K562 (cell line): ENCODE measurements at regions not wholly inside any gene's neighbourhood (a gene's known extent, or its start where the extent isn't known, plus 50 kb on each side); places are given as distances from the start of the nearest gene placed in this dataset.

Experiments used
- ATAC-seq: fragments of 200-7000 bp; cut with Tn5 transposase; 3 replicates; pipeline ENCODE4 v1.9.1; 2020; ENCODE audit warnings: moderate library complexity
- BruUV-seq: library from RNA; stranded (reverse); fragments of 400-500 nt; replicated peaks from 2 replicates; lab custom pipeline; 2021; lab: Mats Ljungman, UMichigan
- CTCF ChIA-PET: fragments of 300-600 bp; formaldehyde crosslinking; extraction: SDS; loops from one replicate; lab custom pipeline; 2021; ENCODE audit warnings: low intra/inter-chr PET ratio; lab: Yijun Ruan, JAX
- POLR2A ChIA-PET: fragments of 300-600, 350-650 bp; sonication (Branson Sonifier 250); formaldehyde crosslinking; extraction: SDS; loops from one replicate; lab custom pipeline; 2021; ENCODE audit warnings: antibody characterized with exemption, inconsistent platforms; lab: Yijun Ruan, JAX
- DNase-seq, 4 experiments: peaks; one replicate each; pipeline versions ENCODE4 v3.0.0 to v3.0.0-alpha.2; 2011 to 2018; ENCODE audit warnings: low spot score in 3 of 4, mixed read lengths in 3 of 4; ENCODE audit errors: extremely low read depth in 1 of 4
- FAIRE-seq: peaks from 2 replicates; lab custom pipeline; 2011; peaks lifted over from hg19 to GRCh38; lab: Jason Lieb, UNC
- H2AFZ ChIP-seq: 2 replicates; pipeline ENCODE4 v1.6.0; 2011; ENCODE audit warnings: low read depth, low read length, control low read depth, inconsistent platforms
- H3K27ac ChIP-seq: fragments of 200-600 bp; 3 replicates; pipeline ENCODE4 v1.8.0; 2011; ENCODE audit warnings: low read depth, mild to moderate bottlenecking, control low read depth, inconsistent platforms, low read length, moderate library complexity, mixed read lengths; ENCODE audit errors: extremely low read depth
- H3K27me3 ChIP-seq, 2 experiments: fragments of 300-600 bp in 1 of 2; 2 replicates in 1 of 2; 3 replicates in 1 of 2; pipeline versions ENCODE4 v1.6.0 to v1.8.0; 2011; ENCODE audit warnings: inconsistent platforms in 2 of 2, low read length in 2 of 2, mild to moderate bottlenecking in 1 of 2, mixed read lengths in 1 of 2, moderate library complexity in 1 of 2; ENCODE audit not compliant: control insufficient read depth in 2 of 2, insufficient read depth in 2 of 2
- H3K36me3 ChIP-seq: fragments of 300-600 bp; 3 replicates; pipeline ENCODE4 v1.8.0; 2011; ENCODE audit warnings: mild to moderate bottlenecking, low read length, inconsistent platforms; ENCODE audit not compliant: control insufficient read depth, insufficient read depth
- H3K4me1 ChIP-seq, 2 experiments: fragments of 200-600 bp in 1 of 2; replicated peaks in 1 of 2; 2 replicates in 1 of 2; 3 replicates in 1 of 2; pipeline versions ENCODE4 v1.5.1 to v1.8.0; 2011; ENCODE audit warnings: inconsistent platforms in 2 of 2, low read length in 2 of 2, mild to moderate bottlenecking in 1 of 2, mixed read lengths in 1 of 2, moderate library complexity in 1 of 2; ENCODE audit not compliant: control insufficient read depth in 2 of 2, insufficient read depth in 2 of 2
- H3K4me2 ChIP-seq: 2 replicates; pipeline ENCODE4 v1.6.1; 2011; ENCODE audit warnings: low read length, control low read depth, inconsistent platforms, mixed read lengths; ENCODE audit not compliant: insufficient read depth
- H3K4me3 ChIP-seq: fragments of 200-600 bp; sonication (generic), shearing (Covaris generic); 2 replicates; pipeline ENCODE4 v1.5.1; 2016; ENCODE audit warnings: control low read depth, inconsistent platforms
- H3K79me2 ChIP-seq: fragments of 200-600 bp; 3 replicates; pipeline ENCODE4 v1.8.0; 2011; ENCODE audit warnings: low read length, inconsistent platforms; ENCODE audit not compliant: control insufficient read depth, insufficient read depth
- H3K9ac ChIP-seq, 2 experiments: 2 replicates each; pipeline versions ENCODE4 v1.6.0 to v1.6.1; 2011; ENCODE audit warnings: low read depth in 2 of 2, low read length in 2 of 2, control low read depth in 1 of 2, inconsistent platforms in 1 of 2, mild to moderate bottlenecking in 1 of 2, mixed read lengths in 1 of 2; ENCODE audit not compliant: insufficient read depth in 1 of 2
- H3K9me1 ChIP-seq: one replicate; pipeline ENCODE4 v1.6.0; 2011; ENCODE audit warnings: inconsistent platforms, mild to moderate bottlenecking, low read length, moderate library complexity; ENCODE audit not compliant: control insufficient read depth, insufficient read depth
- H3K9me3 ChIP-seq: replicated peaks from 2 replicates; pipeline ENCODE4 v1.5.1; 2011; ENCODE audit warnings: low read depth, low read length, inconsistent platforms; ENCODE audit not compliant: control insufficient read depth, insufficient read depth
- H4K20me1 ChIP-seq: replicated peaks from 2 replicates; pipeline ENCODE4 v1.6.1; 2011; ENCODE audit warnings: low read length, inconsistent platforms, mixed read lengths; ENCODE audit not compliant: control insufficient read depth, insufficient read depth
- ADNP ChIP-seq: fragments of 200-800 bp; sonication (Bioruptor generic); IDR thresholded peaks from 2 replicates; pipeline ENCODE4 v1.6.1; 2016; ENCODE audit warnings: missing genetic modification characterization, missing compliant biosample characterization
- CAMTA2 ChIP-seq: fragments of 250-450 bp; sonication (Bioruptor Pico); conservative IDR thresholded peaks from 2 replicates; pipeline ENCODE4 v1.5.1; 2022
- HDAC8 ChIP-seq: fragments of 450-650 bp; IDR thresholded peaks from 2 replicates; pipeline ENCODE4 v1.6.1; 2016; ENCODE audit warnings: mild to moderate bottlenecking, missing genetic modification characterization, moderate library complexity, missing compliant biosample characterization
- KAT2B ChIP-seq: IDR thresholded peaks from one replicate; pipeline ENCODE4 v1.6.1; 2012; ENCODE audit warnings: low read depth, mild to moderate bottlenecking, control low read depth, inconsistent platforms, low read length, moderate library complexity
- TRIM24 ChIP-seq, 2 experiments: fragments of 450-650 bp; IDR thresholded peaks; 2 replicates each; pipeline ENCODE4 v1.6.1; 2016
- VEZF1 ChIP-seq: fragments of 200-800 bp; sonication (Bioruptor generic); IDR thresholded peaks from 2 replicates; pipeline ENCODE4 v1.6.1; 2017; ENCODE audit warnings: missing genetic modification characterization, missing compliant biosample characterization
- ZFP91 ChIP-seq: sonication (generic); formaldehyde crosslinking; IDR thresholded peaks from 2 replicates; pipeline ENCODE4 v1.8.0; 2022; ENCODE audit warnings: mild to moderate bottlenecking, missing genetic modification reagents
- ZNF592 ChIP-seq: fragments of 450-650 bp; IDR thresholded peaks from 2 replicates; pipeline ENCODE4 v1.6.1; 2017; ENCODE audit warnings: antibody characterized with exemption, mild to moderate bottlenecking
- WGBS: fragments of 100-300 bp; shearing (Covaris generic); methylation state at CpG from one replicate; pipeline ENCODE4 v1.1.6; 2016; ENCODE audit warnings: low coverage, mixed read lengths; ENCODE audit not compliant: insufficient coverage; ENCODE audit errors: missing lambda C conversion rate; 5-methylcytosine and 5-hydroxymethylcytosine counted together
- in situ Hi-C: fragments of 300-500 bp; cut with MboI; formaldehyde crosslinking; loops from 4 replicates; pipeline ENCODE4 v1.15.0; 2018; ENCODE audit warnings: inconsistent platforms, mixed read lengths
- intact Hi-C: fragments of 100-400 bp; cut with micrococcal nuclease; formaldehyde crosslinking; loops from 2 replicates; pipeline ENCODE4 v1.14.2; 2022

GRCh38 chr1:80445033-80445432 lies 1355.7 kb upstream of the ADGRL2 start (continued):
- TF ChIP-seq ZNF592 (no peak), KAT2B (no peak)

GRCh38 chr1:80444171-80444570 lies 1356.6 kb upstream of the ADGRL2 start:
- Histone ChIP-seq H3K4me1 (no peaks in the 10 kb centered on the region), H3K9me1 (no peaks in the 10 kb centered on the region), H3K9me3 (no peaks in the 10 kb centered on the region), H3K36me3 (no peaks in the 10 kb centered on the region), H3K27ac (no peak overlapping the region), H3K79me2 (no peaks in the 10 kb centered on the region), H4K20me1 (no peaks in the 10 kb centered on the region), H3K4me2 (no peak overlapping the region), H2AFZ (no peak overlapping the region), H3K4me3 (no peak overlapping the region), H3K27me3 (no peaks in the 10 kb centered on the region), H3K9ac (no peak overlapping the region)
- POLR2A ChIA-PET = no interaction called here
- TF ChIP-seq VEZF1 (CRISPR knock-in tag) (no peak), HDAC8 (tag) (no peak), ADNP (no peak), CAMTA2 (no peak), ZFP91 (CRISPR knock-in tag) (no peak), TRIM24 (IDR thresholded peaks at IDR 0.05) (no peak)
- FAIRE-seq (no peak), ATAC-seq (no peak), DNase-seq (no peak)
- no TSS peak for BruUV-seq
- WGBS = 0% methylated on average over 3 of the region's 3 CpGs
- CTCF ChIA-PET = no interaction called here
- in situ Hi-C loops = no loop called here
- intact Hi-C loops = no loop called here
